ELR (cell line): ENCODE measurements at regions not wholly inside any gene's neighbourhood (a gene's known extent, or its start where the extent isn't known, plus 50 kb on each side); places are given as distances from the start of the nearest gene placed in this dataset.
"Not testable (repeated sequence)": the region's sequence is repeated elsewhere in the genome, so short reads cannot be mapped to it uniquely, and the experiment has no call there.

Source experiments
- DNase-seq: peaks from one replicate; pipeline ENCODE4 v3.0.0-alpha.2; 2015; ENCODE audit warnings: low read depth

GRCh38 chr4:133320576-133321170 lies 171.6 kb downstream of the PCDH10 start:
- peak; percentile 50 for DNase-seq

- no peak for DNase-seq
These were observed 167.8 kb downstream of the PCDH10 start for GRCh38 chr4:133316909-133317308.

GRCh38 chr4:133314991-133315390 lies 165.9 kb downstream of the PCDH10 start:
- no peak for DNase-seq

GRCh38 chr4:133287396-133287795 lies 138.3 kb downstream of the PCDH10 start:
- no peak for DNase-seq

- DNase-seq, result no peak
These were observed 129.5 kb downstream of the PCDH10 start for GRCh38 chr4:133278591-133278990.

- DNase-seq, result not testable (repeated sequence)
These were observed 128.8 kb downstream of the PCDH10 start for GRCh38 chr4:133277940-133278339.

GRCh38 chr4:133275246-133275645 lies 126.2 kb downstream of the PCDH10 start:
- no peak for DNase-seq

GRCh38 chr4:133273401-133273800 lies 124.3 kb downstream of the PCDH10 start:
- no peak for DNase-seq

GRCh38 chr4:133270021-133270570 lies 121.0 kb downstream of the PCDH10 start:
- DNase-seq, result peak; percentile 8

- DNase-seq, result no peak
These were observed 119.1 kb downstream of the PCDH10 start for GRCh38 chr4:133268205-133268604.

- DNase-seq, result not testable (repeated sequence)
These were observed 118.4 kb downstream of the PCDH10 start for GRCh38 chr4:133267506-133267905.

GRCh38 chr4:133266966-133267365 lies 117.9 kb downstream of the PCDH10 start:
- not testable (repeated sequence) for DNase-seq

GRCh38 chr4:133264251-133264650 lies 115.2 kb downstream of the PCDH10 start:
- not testable (repeated sequence) for DNase-seq

- no peak for DNase-seq
These were observed 114.0 kb downstream of the PCDH10 start for GRCh38 chr4:133263104-133263503.

- DNase-seq, result no peak
These were observed 98.8 kb downstream of the PCDH10 start for GRCh38 chr4:133247861-133248260.

- DNase-seq, result no peak
These were observed 96.1 kb downstream of the PCDH10 start for GRCh38 chr4:133245226-133245625.
